HG02884 (cell line): ENCODE measurements at regions not wholly inside any gene's neighbourhood (a gene's known extent, or its start where the extent isn't known, plus 50 kb on each side); places are given as distances from the start of the nearest gene placed in this dataset.

Experiments used
- ATAC-seq: cut with Tn5 transposase; IDR thresholded peaks from one replicate; pipeline ENCODE4 v1.9.1; 2021; ENCODE audit warnings: mild to moderate bottlenecking, moderate library complexity; ENCODE audit not compliant: unreplicated experiment

- no peak for ATAC-seq
These were observed 54.8 kb downstream of the NOG start for GRCh38 chr17:56648321-56648720.

- no peak for ATAC-seq
These were observed 55.3 kb downstream of the NOG start for GRCh38 chr17:56648806-56649205.

GRCh38 chr17:56652628-56653027, 59.1 kb downstream of the NOG start:
- no peak for ATAC-seq

- ATAC-seq, result peak; percentile 100
These were observed 60.4 kb downstream of the NOG start for GRCh38 chr17:56653877-56654276.

- no peak for ATAC-seq
These were observed 63.3 kb downstream of the NOG start for GRCh38 chr17:56656701-56657327.

- no peak for ATAC-seq
These were observed 65.1 kb downstream of the NOG start for GRCh38 chr17:56658648-56659047.

GRCh38 chr17:56659622-56660021, 66.1 kb downstream of the NOG start:
- ATAC-seq, result no peak

GRCh38 chr17:56661906-56662305, 68.4 kb downstream of the NOG start:
- ATAC-seq, result no peak

GRCh38 chr17:56665864-56666263, 72.4 kb downstream of the NOG start:
- no peak for ATAC-seq

- no peak for ATAC-seq
These were observed 74.5 kb downstream of the NOG start for GRCh38 chr17:56667925-56668458.

- ATAC-seq, result no peak
These were observed 78.7 kb downstream of the NOG start for GRCh38 chr17:56672195-56672594.

- no peak for ATAC-seq
These were observed 81.0 kb downstream of the NOG start for GRCh38 chr17:56674401-56674925.

- ATAC-seq, result no peak
These were observed 82.6 kb downstream of the NOG start for GRCh38 chr17:56675876-56676660.

- no peak for ATAC-seq
These were observed 83.3 kb downstream of the NOG start for GRCh38 chr17:56676810-56677209.

- ATAC-seq, result no peak
These were observed 85.0 kb downstream of the NOG start for GRCh38 chr17:56678249-56679114.

- no peak for ATAC-seq
These were observed 85.7 kb downstream of the NOG start for GRCh38 chr17:56679115-56679776.

GRCh38 chr17:56679777-56680422, 86.4 kb downstream of the NOG start:
- no peak for ATAC-seq

- ATAC-seq, result no peak
These were observed 87.2 kb downstream of the NOG start for GRCh38 chr17:56680676-56681075.

- no peak for ATAC-seq
These were observed 88.2 kb downstream of the NOG start for GRCh38 chr17:56681561-56682266.
